Liver (tissue), 8 donors: ENCODE measurements at regions not wholly inside any gene's neighbourhood (a gene's known extent, or its start where the extent isn't known, plus 50 kb on each side); places are given as distances from the start of the nearest gene placed in this dataset.

ENCODE experiments used
- DNase-seq: peaks from one replicate; pipeline ENCODE4 v3.0.0-alpha.2; 2017; ENCODE audit warnings: low spot score
- H3K27ac ChIP-seq, 2 donors: one replicate each; pipeline ENCODE4 v1.7.0; 2013; ENCODE audit warnings: inconsistent platforms in 2 of 2, low read length in 2 of 2, control low read depth in 1 of 2, low read depth in 1 of 2, mild to moderate bottlenecking in 1 of 2
- H3K27me3 ChIP-seq, 4 donors: one replicate each; pipeline versions ENCODE4 v1.6.1 to v1.7.0; 2013; ENCODE audit warnings: low read length in 3 of 4, inconsistent platforms in 1 of 4, mild to moderate bottlenecking in 1 of 4, moderate library complexity in 1 of 4; ENCODE audit not compliant: control insufficient read depth in 4 of 4, insufficient read depth in 4 of 4
- H3K36me3 ChIP-seq, 4 donors: one replicate each; pipeline versions ENCODE4 v1.6.1 to v1.7.0; 2013; ENCODE audit warnings: low read length in 3 of 4, mild to moderate bottlenecking in 3 of 4, low read depth in 1 of 4, moderate library complexity in 1 of 4; ENCODE audit not compliant: control insufficient read depth in 4 of 4, insufficient read depth in 3 of 4
- H3K4me1 ChIP-seq, 4 donors: one replicate each; pipeline versions ENCODE4 v1.6.1 to v1.7.0; 2013; ENCODE audit warnings: low read length in 3 of 4, mild to moderate bottlenecking in 3 of 4, moderate library complexity in 1 of 4; ENCODE audit not compliant: control insufficient read depth in 4 of 4, insufficient read depth in 4 of 4
- H3K4me3 ChIP-seq, 3 donors: one replicate each; pipeline versions ENCODE4 v1.6.1 to v1.7.0; 2013; ENCODE audit warnings: low read length in 3 of 3, control low read depth in 1 of 3, low read depth in 1 of 3, mild to moderate bottlenecking in 1 of 3
- H3K9ac ChIP-seq, 2 donors: one replicate each; pipeline ENCODE4 v1.7.0; 2013; ENCODE audit warnings: low read length in 2 of 2, mild to moderate bottlenecking in 2 of 2, moderate library complexity in 2 of 2, control low read depth in 1 of 2, low read depth in 1 of 2
- H3K9me3 ChIP-seq, 4 donors: one replicate each; pipeline versions ENCODE4 v1.6.1 to v1.7.0; 2013; ENCODE audit warnings: low read length in 3 of 4; ENCODE audit not compliant: control insufficient read depth in 4 of 4
- CTCF ChIP-seq: fragments of 150-350 bp; IDR thresholded peaks from 2 replicates; pipeline ENCODE4 v1.5.1; 2017; ENCODE audit warnings: improper control_type of control experiment, low read depth, low read length; ENCODE audit not compliant: missing input control
- EGR1 ChIP-seq, 2 donors: IDR thresholded peaks; 2 replicates each; pipeline ENCODE4 v1.6.1; 2016 to 2018; ENCODE audit warnings: antibody characterized with exemption in 2 of 2, low read depth in 2 of 2
- FOXA1 ChIP-seq: IDR thresholded peaks from 2 replicates; pipeline ENCODE4 v1.6.1; 2016; ENCODE audit warnings: antibody characterized with exemption
- FOXA2 ChIP-seq: IDR thresholded peaks from 2 replicates; pipeline ENCODE4 v1.6.1; 2016; ENCODE audit warnings: antibody characterized with exemption
- HNF4A ChIP-seq, 2 donors: conservative IDR thresholded peaks; 2 replicates each; pipeline ENCODE4 v1.6.1; 2016; ENCODE audit warnings: antibody characterized with exemption in 2 of 2, mild to moderate bottlenecking in 2 of 2
- JUND ChIP-seq, 2 donors: IDR thresholded peaks; 2 replicates each; pipeline ENCODE4 v1.6.1; 2016; ENCODE audit warnings: antibody characterized with exemption in 2 of 2
- MAX ChIP-seq: IDR thresholded peaks from 2 replicates; pipeline ENCODE4 v1.6.1; 2016; ENCODE audit warnings: antibody characterized with exemption
- NR2F2 ChIP-seq: IDR thresholded peaks from 2 replicates; pipeline ENCODE4 v1.6.1; 2016; ENCODE audit warnings: antibody characterized with exemption
- RAD21 ChIP-seq, 2 donors: IDR thresholded peaks; 2 replicates each; pipeline ENCODE4 v1.6.1; 2016; ENCODE audit warnings: antibody characterized with exemption in 2 of 2, mild to moderate bottlenecking in 2 of 2
- RXRA ChIP-seq, 2 donors: IDR thresholded peaks; 2 replicates each; pipeline ENCODE4 v1.6.1; 2017 to 2018; ENCODE audit warnings: antibody characterized with exemption in 2 of 2, mild to moderate bottlenecking in 1 of 2
- SP1 ChIP-seq: IDR thresholded peaks from 2 replicates; pipeline ENCODE4 v1.6.1; 2018; ENCODE audit warnings: antibody characterized with exemption, mild to moderate bottlenecking
- TAF1 ChIP-seq: conservative IDR thresholded peaks from 2 replicates; pipeline ENCODE4 v1.6.1; 2016; ENCODE audit warnings: antibody characterized with exemption, mild to moderate bottlenecking
- ZBTB33 ChIP-seq: IDR thresholded peaks from 2 replicates; pipeline ENCODE4 v1.6.1; 2016; ENCODE audit warnings: antibody characterized with exemption
- WGBS: extraction: QIAGEN DNeasy Blood & Tissue Kit; methylation state at CpG from one replicate; pipeline ENCODE4 v1.1.7; 2013; 5-methylcytosine and 5-hydroxymethylcytosine counted together
- TF ChIP-seq, protein P1 (sequence below): IDR thresholded peaks from 2 replicates; pipeline ENCODE4 v1.6.1; 2016; ENCODE audit warnings: antibody characterized with exemption, mild to moderate bottlenecking
- donor health status: healthy.
- donor health status: healthy.
- donor health status: healthy.
- donor health status: healthy.
- donor health status: healthy.

DNA sequence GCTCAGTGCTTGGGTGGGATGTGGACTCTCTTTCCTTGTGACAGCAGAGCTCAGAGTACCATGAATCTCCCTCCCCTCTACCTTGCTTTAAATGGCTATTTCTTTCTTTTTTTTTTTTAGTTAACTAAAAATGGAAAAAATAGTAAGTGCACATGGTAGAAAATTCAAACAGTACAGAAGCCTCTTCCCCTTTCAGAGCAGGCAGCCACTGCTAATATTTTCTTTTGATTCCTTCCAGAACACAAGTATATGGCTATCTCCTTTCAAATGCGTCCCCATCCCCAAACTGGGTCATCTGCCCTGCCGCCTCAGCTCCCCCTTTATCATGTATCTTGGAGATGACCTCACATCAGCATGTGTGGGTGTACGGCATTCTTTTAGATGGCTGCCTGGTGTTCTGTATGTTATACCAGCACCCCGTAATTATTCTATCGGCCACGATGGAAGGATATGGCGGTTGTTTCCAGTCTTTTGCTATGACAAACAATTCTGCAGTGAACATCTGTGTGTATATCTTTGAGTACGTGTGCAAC is 70.5 kb upstream of the DLX2 start:
- no peaks in the 10 kb centered on the region for H3K9me3 ChIP-seq
- H3K4me3 ChIP-seq: peak overlapping the region in 1 of 3 donors; percentile 70
- TF ChIP-seq, protein P1, sequence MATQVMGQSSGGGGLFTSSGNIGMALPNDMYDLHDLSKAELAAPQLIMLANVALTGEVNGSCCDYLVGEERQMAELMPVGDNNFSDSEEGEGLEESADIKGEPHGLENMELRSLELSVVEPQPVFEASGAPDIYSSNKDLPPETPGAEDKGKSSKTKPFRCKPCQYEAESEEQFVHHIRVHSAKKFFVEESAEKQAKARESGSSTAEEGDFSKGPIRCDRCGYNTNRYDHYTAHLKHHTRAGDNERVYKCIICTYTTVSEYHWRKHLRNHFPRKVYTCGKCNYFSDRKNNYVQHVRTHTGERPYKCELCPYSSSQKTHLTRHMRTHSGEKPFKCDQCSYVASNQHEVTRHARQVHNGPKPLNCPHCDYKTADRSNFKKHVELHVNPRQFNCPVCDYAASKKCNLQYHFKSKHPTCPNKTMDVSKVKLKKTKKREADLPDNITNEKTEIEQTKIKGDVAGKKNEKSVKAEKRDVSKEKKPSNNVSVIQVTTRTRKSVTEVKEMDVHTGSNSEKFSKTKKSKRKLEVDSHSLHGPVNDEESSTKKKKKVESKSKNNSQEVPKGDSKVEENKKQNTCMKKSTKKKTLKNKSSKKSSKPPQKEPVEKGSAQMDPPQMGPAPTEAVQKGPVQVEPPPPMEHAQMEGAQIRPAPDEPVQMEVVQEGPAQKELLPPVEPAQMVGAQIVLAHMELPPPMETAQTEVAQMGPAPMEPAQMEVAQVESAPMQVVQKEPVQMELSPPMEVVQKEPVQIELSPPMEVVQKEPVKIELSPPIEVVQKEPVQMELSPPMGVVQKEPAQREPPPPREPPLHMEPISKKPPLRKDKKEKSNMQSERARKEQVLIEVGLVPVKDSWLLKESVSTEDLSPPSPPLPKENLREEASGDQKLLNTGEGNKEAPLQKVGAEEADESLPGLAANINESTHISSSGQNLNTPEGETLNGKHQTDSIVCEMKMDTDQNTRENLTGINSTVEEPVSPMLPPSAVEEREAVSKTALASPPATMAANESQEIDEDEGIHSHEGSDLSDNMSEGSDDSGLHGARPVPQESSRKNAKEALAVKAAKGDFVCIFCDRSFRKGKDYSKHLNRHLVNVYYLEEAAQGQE: no peak
- H3K4me1 ChIP-seq: peaks cover 2 to 6% (median 4%) of the 10 kb centered on the region in 4 donors
- no peak overlapping the region for H3K9ac ChIP-seq
- no peak for DNase-seq
- no peak overlapping the region for H3K27ac ChIP-seq
- no peaks in the 10 kb centered on the region for H3K27me3 ChIP-seq
- H3K36me3 ChIP-seq: no peaks in the 10 kb centered on the region
- 86% methylated on average over 8 of the region's 8 CpGs for WGBS

- DNase-seq: no peak
- no peak for TF ChIP-seq SP1
- TF ChIP-seq ZBTB33: no peak
- TF ChIP-seq FOXA2: no peak
- no peak for TF ChIP-seq JUND (IDR thresholded peaks at IDR 0.05)
- TF ChIP-seq, protein P1: no peak
- TF ChIP-seq HNF4A (conservative IDR thresholded peaks at IDR 0.05): no peak
- no peak for TF ChIP-seq RXRA (IDR thresholded peaks at IDR 0.05)
- H3K27ac ChIP-seq: no peak overlapping the region
- H3K9me3 ChIP-seq: no peaks in the 10 kb centered on the region
- H3K9ac ChIP-seq: no peak overlapping the region
- WGBS: 90% methylated on average over 3 of the region's 3 CpGs
- H3K4me1 ChIP-seq: peaks cover 0 to 5% (median 3%) of the 10 kb centered on the region in 4 donors
- no peaks in the 10 kb centered on the region for H3K27me3 ChIP-seq
- H3K36me3 ChIP-seq: no peaks in the 10 kb centered on the region
- no peak overlapping the region for H3K4me3 ChIP-seq
These were observed 74.9 kb upstream of the DLX2 start for GRCh38 chr2:172177581-172177980.

DNA sequence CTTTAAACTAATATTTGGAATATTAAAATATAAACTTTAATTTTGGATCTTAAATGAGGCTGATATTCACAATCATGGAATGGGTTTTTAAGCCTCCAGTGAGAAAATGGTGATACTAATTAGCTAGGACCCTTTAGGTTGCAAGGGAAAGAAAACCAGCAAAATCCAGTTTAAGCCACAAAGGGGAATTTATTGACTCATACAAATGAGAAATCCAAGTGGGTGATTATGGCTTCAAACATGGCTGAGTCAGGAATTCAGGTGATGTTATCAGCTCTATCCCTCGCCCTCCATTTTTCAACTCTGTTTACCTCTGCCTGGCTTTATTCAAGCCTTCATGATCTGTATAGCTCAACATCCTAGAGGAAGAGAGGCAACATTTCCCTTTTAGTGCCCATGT is 75.3 kb upstream of the DLX2 start:
- Histone ChIP-seq H3K27me3 (no peaks in the 10 kb centered on the region), H3K27ac (no peak overlapping the region), H3K4me1 (peaks cover 0 to under 1% (median 0%) of the 10 kb centered on the region in 4 donors), H3K9ac (no peak overlapping the region), H3K36me3 (no peaks in the 10 kb centered on the region), H3K9me3 (no peaks in the 10 kb centered on the region), H3K4me3 (no peak overlapping the region)
- 98% methylated on average over 1 of the region's 1 CpG for WGBS
- DNase-seq: no peak
- TF ChIP-seq MAX (no peak), CTCF (no peak), EGR1 (IDR thresholded peaks at IDR 0.05; ENCODE audit: low read depth in 2 of 2) (no peak), FOXA2 (no peak), NR2F2 (no peak), HNF4A (conservative IDR thresholded peaks at IDR 0.05) (no peak), SP1 (no peak), TAF1 (no peak), RAD21 (IDR thresholded peaks at IDR 0.05) (no peak), FOXA1 (no peak)
